Fibroblast of lung (primary cell): ENCODE measurements at regions not wholly inside any gene's neighbourhood (a gene's known extent, or its start where the extent isn't known, plus 50 kb on each side); places are given as distances from the start of the nearest gene placed in this dataset.

Source experiments
- DNase-seq, 2 donors: peaks; one replicate each; pipeline versions ENCODE4 v3.0.0 to v3.0.0-alpha.2; 2010; ENCODE audit warnings: low read depth in 2 of 2
- H2AFZ ChIP-seq: 2 replicates; pipeline ENCODE4 v1.5.1; 2012; ENCODE audit warnings: low read length, control low read depth, inconsistent platforms
- H3K27ac ChIP-seq: 2 replicates; pipeline ENCODE4 v1.5.1; 2011; ENCODE audit warnings: low read length, control low read depth; ENCODE audit not compliant: insufficient read depth
- H3K27me3 ChIP-seq: 2 replicates; pipeline ENCODE4 v1.5.1; 2011; ENCODE audit warnings: mild to moderate bottlenecking, low read length; ENCODE audit not compliant: control insufficient read depth, insufficient read depth
- H3K36me3 ChIP-seq: 2 replicates; pipeline ENCODE4 v1.5.1; 2011; ENCODE audit warnings: low read length; ENCODE audit not compliant: control insufficient read depth, insufficient read depth
- H3K4me1 ChIP-seq: 2 replicates; pipeline ENCODE4 v1.5.1; 2011; ENCODE audit warnings: low read length; ENCODE audit not compliant: control insufficient read depth, insufficient read depth; ENCODE audit errors: extremely low read depth
- H3K4me2 ChIP-seq: 2 replicates; pipeline ENCODE4 v1.5.1; 2011; ENCODE audit warnings: low read length, control low read depth; ENCODE audit not compliant: insufficient read depth; ENCODE audit errors: extremely low read depth
- H3K4me3 ChIP-seq, 4 experiments: fragments of 200-600 bp in 1 of 4; sonication (generic) in 1 of 4; replicated peaks in 1 of 4; 2 replicates each; pipeline ENCODE4 v1.5.1; 2011 to 2016; ENCODE audit warnings: low read length in 4 of 4, low read depth in 3 of 4, mild to moderate bottlenecking in 3 of 4, control low read depth in 2 of 4, inconsistent platforms in 1 of 4, mixed read lengths in 1 of 4; ENCODE audit not compliant: insufficient read depth in 1 of 4; ENCODE audit errors: control extremely low read depth in 1 of 4
- H3K79me2 ChIP-seq: 2 replicates; pipeline ENCODE4 v1.5.1; 2012; ENCODE audit warnings: mild to moderate bottlenecking, low read length, inconsistent platforms; ENCODE audit not compliant: control insufficient read depth, insufficient read depth
- H3K9ac ChIP-seq: 2 replicates; pipeline ENCODE4 v1.5.1; 2011; ENCODE audit warnings: mild to moderate bottlenecking, low read length, control low read depth; ENCODE audit not compliant: insufficient read depth
- H3K9me3 ChIP-seq: 2 replicates; pipeline ENCODE4 v1.5.1; 2012; ENCODE audit warnings: low read depth, low read length; ENCODE audit not compliant: control insufficient read depth, insufficient read depth
- H4K20me1 ChIP-seq: 2 replicates; pipeline ENCODE4 v1.5.1; 2011; ENCODE audit warnings: low read length; ENCODE audit not compliant: control insufficient read depth, insufficient read depth; ENCODE audit errors: extremely low read depth
- CTCF ChIP-seq, 2 donors: IDR thresholded peaks in 1 of 2; conservative IDR thresholded peaks in 1 of 2; 1 replicate in 1 of 2; 2 replicates in 1 of 2; pipeline ENCODE4 v1.5.1; 2011 to 2012; ENCODE audit warnings: low read length in 2 of 2, control low read depth in 1 of 2, inconsistent platforms in 1 of 2, low read depth in 1 of 2, mild to moderate bottlenecking in 1 of 2
- EZH2 ChIP-seq: IDR thresholded peaks from 2 replicates; pipeline ENCODE4 v1.5.1; 2012; ENCODE audit warnings: low read length, control low read depth, mild to moderate bottlenecking; ENCODE audit errors: missing control alignments

- Histone ChIP-seq H3K9ac (no peak overlapping the region), H3K4me2 (no peak overlapping the region)
Measured at GRCh38 chr13:65401315-65401714, 1828.8 kb downstream of the PCDH9 start.

GRCh38 chr13:65400702-65401101, 1829.4 kb downstream of the PCDH9 start:
- Histone ChIP-seq H3K9ac (no peak overlapping the region), H3K27ac (no peak overlapping the region), H4K20me1 (no peaks in the 10 kb centered on the region), H3K4me2 (no peak overlapping the region), H3K27me3 (no peaks in the 10 kb centered on the region), H3K4me1 (no peaks in the 10 kb centered on the region), H3K4me3 (no peak overlapping the region), H3K9me3 (no peaks in the 10 kb centered on the region), H3K36me3 (no peaks in the 10 kb centered on the region), H3K79me2 (no peaks in the 10 kb centered on the region), H2AFZ (no peak overlapping the region)
- no peak for DNase-seq
- TF ChIP-seq EZH2 (no peak), CTCF (conservative IDR thresholded peaks at IDR 0.05 in 1 of 2, IDR thresholded peaks at IDR 0.05 in 1 of 2; ENCODE audit: low read depth in 1 of 2, low read length in 2 of 2) (no peak)

More at GRCh38 chr13:65401315-65401714, 1828.8 kb downstream of the PCDH9 start:
- H3K4me1 ChIP-seq, result no peaks in the 10 kb centered on the region
- H3K36me3 ChIP-seq, result no peaks in the 10 kb centered on the region
- H3K4me3 ChIP-seq, result no peak overlapping the region
- H2AFZ ChIP-seq, result no peak overlapping the region
- H3K27ac ChIP-seq, result no peak overlapping the region
- no peaks in the 10 kb centered on the region for H3K27me3 ChIP-seq
- H4K20me1 ChIP-seq, result no peaks in the 10 kb centered on the region
- DNase-seq, result no peak
- TF ChIP-seq CTCF (conservative IDR thresholded peaks at IDR 0.05 in 1 of 2, IDR thresholded peaks at IDR 0.05 in 1 of 2; ENCODE audit: low read depth in 1 of 2, low read length in 2 of 2) (no peak), EZH2 (no peak)
- H3K9me3 ChIP-seq, result no peaks in the 10 kb centered on the region
- no peaks in the 10 kb centered on the region for H3K79me2 ChIP-seq

GRCh38 chr13:65387743-65388347, 1842.3 kb downstream of the PCDH9 start:
- no peaks in the 10 kb centered on the region for H3K9me3 ChIP-seq
- H3K27ac ChIP-seq, result no peak overlapping the region
- no peak for DNase-seq
- no peaks in the 10 kb centered on the region for H3K79me2 ChIP-seq
- no peak overlapping the region for H3K4me2 ChIP-seq
- no peaks in the 10 kb centered on the region for H3K36me3 ChIP-seq
- H3K27me3 ChIP-seq, result no peaks in the 10 kb centered on the region
- no peak overlapping the region for H2AFZ ChIP-seq
- H3K4me1 ChIP-seq, result no peaks in the 10 kb centered on the region
- H3K4me3 ChIP-seq, result no peak overlapping the region
- H3K9ac ChIP-seq, result no peak overlapping the region
- TF ChIP-seq CTCF (conservative IDR thresholded peaks at IDR 0.05 in 1 of 2, IDR thresholded peaks at IDR 0.05 in 1 of 2; ENCODE audit: low read depth in 1 of 2, low read length in 2 of 2) (no peak), EZH2 (no peak)
- H4K20me1 ChIP-seq, result no peaks in the 10 kb centered on the region
